Activated T-helper 1 cell treated with Interleukin-2 at 50 U/mL for 16 hours (primary cell): ENCODE measurements at regions not wholly inside any gene's neighbourhood (a gene's known extent, or its start where the extent isn't known, plus 50 kb on each side); places are given as distances from the start of the nearest gene placed in this dataset.

Experiments
- DNase-seq: peaks from one replicate; pipeline ENCODE4 v3.0.0-alpha.2; 2020; ENCODE audit warnings: low read depth

DNA sequence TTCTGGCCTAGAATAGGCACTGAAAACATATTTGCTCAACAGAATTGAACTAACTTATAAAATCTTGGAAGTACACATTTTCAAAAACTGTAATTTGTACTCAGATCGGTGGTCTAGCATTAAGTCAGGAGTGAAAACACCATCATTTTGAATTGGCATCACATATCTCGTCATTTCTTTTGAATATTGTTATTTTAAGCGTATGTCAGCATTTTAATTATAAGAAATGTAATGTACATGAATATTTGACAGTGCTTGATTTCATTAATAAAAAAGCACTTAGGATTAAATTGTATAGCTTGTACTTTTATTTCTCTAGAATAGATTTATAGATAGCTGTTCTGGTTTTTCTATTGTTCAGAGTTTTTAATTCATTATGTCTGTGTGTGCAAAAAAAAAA is 892.2 kb downstream of the BCL11B start:
- no peak for DNase-seq

DNA sequence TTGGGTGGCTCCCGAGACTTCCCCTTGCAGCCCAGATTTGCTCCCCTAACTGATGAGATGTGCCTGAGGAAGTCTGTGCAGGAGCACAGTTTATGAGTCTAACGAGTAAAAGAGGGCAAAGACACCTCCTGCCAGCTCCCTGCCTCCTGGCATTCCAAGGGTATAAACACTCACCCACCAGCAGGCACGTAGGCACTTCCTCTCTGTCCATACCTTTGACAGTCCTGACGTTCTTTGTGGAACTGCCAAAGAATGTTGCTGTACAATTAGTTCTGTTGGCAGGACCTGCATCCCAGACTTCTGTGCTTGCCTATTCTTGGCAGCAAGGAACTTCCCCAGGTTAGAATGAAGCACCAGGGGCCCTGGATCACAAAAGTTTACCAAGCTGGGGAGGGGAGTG is 889.3 kb downstream of the BCL11B start:
- no peak for DNase-seq

DNA sequence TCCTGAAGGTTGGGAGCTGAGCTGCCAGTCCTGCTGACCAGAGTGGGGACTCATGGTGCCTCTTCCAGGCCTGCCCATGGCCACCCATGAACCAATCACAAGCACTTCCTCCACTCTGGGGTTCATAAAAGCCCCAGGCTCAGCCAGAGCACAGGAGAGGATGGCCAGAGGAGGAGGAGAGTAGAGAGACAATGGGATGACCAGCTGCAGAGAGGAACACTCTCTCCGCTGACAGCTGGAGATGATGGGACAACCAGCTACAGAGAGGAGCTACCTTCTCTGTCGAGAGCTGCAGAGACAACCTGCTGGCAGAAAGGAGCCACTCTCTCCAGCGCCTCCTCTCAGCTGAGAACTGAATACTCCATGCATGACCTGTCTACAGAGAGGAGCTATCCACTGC is 886.1 kb downstream of the BCL11B start:
- DNase-seq = no peak

DNA sequence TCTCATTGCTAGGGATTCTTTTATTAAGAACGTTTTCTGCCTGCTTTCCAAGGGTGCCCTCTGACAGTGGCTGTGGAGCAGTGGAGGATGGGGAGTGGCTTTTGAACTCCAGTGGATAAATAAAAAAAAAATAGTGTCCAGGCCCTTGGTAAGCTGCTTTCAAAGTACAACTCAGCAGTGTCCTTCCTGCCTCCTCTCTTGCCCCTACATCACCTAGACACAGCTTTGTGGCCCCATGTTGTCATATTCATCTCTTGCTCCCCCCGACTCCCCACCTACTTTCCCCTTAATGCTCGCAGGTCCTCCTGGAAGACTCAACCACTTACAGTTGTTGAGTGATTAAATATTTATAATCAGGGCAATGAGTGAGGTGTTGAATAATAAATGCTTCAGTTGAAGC is 880.9 kb downstream of the BCL11B start:
- DNase-seq = no peak

DNA sequence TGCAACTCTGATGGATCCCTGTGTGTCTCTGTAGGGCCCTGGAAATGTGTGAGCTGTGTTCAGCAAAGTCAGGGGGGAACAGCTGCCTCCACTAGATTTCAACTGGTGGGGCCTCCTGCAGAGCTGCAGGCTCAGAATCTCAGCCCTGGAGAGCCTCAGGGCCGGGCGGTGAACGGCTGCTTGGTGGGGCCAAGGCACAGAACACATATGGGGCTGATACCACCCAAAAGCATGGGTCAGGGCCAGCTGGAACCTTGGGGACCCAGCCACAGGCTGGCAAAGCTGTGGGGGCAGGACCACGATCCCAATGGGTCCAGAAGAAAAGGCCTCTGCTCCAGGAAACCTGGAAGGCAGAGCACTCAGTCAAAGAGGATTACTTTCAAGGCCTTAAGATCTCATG is 878.5 kb downstream of the BCL11B start:
- DNase-seq = no peak

DNA sequence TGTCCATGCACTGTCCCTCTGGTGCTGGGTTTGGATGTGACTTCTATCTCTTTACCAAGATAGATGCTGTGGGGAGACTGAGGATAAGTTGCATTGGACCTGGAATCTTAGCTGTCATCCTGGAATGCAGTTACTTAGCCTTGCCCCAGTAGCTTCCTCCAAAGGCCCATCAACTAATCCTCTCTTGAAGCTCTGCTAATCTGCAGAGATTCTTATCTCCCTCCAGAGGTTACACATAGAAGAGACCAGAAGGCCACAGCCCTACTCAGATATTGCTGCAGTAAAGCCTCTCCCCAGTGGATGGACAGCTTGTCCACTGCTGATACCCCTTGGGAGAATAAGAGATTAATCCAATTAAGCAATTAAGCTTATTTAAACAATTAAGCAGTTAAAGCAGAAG is 867.2 kb downstream of the BCL11B start:
- DNase-seq = no peak

DNA sequence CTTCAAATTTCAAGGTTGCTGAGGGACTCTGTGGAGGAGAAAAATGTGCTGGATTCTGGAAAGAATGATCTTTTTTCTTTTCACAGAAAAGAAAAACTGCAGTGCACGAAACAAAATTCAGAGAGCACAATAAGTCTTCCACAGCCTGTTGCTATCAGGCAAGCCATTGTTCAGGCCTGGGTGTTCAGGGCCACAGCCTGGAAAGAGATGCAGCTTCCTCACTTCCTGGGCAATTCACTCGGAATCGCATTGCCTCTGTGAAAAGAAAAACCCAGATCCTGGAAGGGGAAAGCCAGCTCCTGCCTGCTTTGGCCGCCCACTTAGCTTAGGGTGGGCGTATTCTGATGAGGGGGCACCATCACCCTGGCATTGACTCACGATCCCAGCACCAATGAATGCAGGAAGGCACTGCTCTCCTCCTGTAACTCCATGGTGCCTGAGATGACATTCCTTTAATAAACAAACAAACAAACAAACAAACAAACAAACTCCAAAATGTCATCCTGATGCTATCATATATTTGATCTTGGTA is 863.9 kb downstream of the BCL11B start:
- no peak for DNase-seq

DNA sequence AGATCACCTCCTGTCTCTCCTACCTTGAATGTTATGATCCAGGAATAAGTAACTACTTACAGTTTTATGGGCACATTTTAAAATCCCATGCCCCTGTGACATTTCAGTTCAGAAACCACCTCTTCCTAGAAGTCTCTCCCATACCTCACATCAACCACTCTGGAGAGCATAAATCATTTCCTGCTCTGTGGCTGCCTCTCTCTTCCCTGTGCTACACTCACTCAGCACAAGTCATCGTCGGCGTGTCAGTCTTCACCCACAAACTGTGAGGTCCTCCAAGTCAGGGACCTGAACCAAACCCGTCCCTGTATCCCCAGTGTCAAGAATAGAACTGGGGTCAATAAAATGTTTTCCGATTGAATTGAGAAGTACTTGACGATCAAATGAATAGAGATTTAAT is 863.3 kb downstream of the BCL11B start:
- DNase-seq = no peak

DNA sequence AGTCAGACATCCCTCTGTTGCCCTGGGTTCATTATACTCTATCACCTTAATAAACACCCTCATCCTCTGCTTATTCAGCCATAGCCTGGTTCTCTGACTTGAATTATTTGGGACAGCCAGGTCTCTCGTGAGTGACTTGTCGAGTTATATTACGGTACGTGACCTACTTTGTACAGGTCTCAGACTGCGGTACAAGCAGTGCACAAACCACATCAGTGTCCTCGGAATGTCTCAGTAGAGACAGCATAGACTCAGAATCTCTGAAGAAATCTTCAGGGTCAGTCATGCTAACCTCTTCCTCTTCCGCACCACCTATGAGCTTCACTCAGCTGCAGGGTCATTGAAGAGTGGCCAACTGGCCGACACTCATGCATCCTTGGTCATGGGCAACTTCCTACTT is 860.8 kb downstream of the BCL11B start:
- no peak for DNase-seq

DNA sequence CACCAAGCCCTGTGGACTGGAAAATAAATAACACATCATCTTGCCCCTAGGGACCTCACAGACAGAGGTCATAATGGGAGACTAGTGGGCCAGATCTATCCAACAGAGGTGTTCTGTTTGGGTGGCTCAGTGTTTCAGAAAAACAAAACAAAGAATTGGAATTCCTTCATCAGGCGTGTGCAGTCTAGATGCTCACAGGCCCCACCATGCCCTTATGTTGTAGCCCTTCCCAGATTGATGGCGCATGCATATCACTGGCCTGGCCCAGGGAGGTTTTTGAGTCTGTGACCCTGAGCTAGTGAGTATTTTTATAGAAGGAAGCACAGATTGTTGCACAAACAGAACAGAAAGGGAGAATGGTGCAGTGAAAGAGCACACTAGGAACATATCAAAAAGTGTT is 859.6 kb downstream of the BCL11B start:
- DNase-seq = no peak

DNA sequence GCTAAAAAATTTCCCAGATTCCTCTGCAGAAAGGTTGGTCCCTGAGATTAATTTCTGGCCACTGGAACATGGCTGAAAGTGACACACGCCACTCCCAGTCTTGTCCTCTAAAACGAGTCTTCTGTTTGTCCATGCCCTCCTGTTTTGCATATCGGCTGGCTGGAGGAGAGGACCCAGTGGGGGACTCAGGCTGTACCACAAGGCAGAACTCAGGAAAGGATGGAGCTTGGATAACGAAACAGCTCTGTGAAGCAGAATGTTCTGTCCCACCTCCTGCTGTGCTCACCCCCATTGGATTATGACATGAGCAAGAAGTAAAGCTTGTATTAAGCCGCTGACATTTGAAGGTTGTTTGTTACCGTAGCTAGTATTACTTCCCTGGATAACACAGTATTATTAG is 856.2 kb downstream of the BCL11B start:
- DNase-seq = no peak

DNA sequence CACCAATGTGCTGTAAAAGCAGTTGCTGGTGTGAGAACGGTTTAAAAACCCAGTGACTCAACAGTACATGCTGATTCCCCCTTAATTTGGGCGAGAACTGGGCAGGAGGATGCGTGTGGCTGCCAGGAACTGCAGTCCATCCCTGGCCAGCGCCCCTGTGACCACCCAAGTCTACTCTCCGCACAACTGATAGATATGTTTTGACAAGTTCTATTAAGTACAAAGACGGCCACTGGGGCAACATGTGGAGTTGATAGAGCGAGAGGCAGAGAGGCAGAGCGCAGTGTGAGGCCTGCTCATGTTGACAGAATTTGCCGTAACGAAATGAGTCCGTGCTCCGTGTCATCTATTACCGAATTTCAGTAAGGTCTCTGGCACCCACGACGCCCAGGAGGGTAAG is 855.0 kb downstream of the BCL11B start:
- DNase-seq = no peak

DNA sequence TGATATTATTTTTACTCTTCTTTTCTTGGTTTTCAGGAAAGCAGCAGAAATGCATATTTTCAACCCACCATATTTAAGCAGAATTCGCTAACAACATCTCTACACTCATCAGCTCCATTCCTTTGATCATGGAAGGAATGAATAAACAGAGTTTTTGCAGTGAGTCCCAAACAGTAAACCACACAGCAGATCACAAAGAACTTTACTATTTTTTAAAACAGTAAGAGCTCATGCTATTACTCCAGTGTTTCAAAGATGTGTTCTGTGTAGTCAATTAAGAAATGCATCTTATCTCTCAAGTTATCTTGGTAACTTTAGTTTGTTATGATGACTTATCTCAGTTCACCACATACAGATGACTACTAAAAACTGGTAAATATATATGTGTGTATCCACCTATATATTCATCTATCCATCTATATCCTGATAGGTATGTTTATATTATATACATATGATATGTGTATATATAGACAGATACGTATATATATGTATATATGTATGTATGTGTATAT is 843.5 kb downstream of the BCL11B start:
- no peak for DNase-seq

DNA sequence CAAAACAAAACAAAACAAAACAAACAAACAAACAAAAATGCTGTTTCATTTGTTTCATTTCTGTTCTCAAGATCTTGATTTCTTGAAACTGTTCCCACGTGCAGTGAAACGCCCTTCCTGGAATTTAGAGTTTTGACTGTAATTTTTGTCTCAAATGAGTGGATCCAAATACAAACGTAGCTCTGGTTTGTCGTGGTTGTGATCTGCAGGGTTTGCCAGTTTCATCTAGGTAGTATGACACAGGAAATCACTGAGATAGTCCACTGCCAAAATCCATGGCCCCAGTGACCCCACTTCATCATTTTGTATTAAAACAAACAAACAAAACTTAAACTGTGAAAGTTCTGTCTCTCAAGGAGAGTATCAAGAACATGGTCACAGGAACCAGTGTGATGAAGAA is 838.6 kb downstream of the BCL11B start:
- DNase-seq = no peak

DNA sequence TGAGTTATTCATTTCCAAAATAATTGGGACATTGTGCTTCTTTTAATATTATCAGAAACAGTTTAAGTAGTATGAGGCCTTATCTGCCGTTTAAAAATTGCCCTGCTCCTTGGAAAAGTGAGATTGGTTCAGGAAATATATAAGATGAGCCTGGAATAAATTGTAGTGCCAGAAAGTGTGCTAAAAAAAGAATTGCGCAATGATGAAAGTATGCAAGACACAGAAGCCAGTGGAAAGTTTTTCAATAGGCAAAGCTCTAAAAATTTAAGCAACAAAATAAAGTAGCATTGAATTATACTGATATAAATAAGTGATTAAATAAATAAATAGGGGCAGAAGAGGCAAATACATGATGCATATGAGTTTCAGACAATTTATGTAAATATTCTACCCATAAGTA is 834.9 kb downstream of the BCL11B start:
- DNase-seq = no peak

DNA sequence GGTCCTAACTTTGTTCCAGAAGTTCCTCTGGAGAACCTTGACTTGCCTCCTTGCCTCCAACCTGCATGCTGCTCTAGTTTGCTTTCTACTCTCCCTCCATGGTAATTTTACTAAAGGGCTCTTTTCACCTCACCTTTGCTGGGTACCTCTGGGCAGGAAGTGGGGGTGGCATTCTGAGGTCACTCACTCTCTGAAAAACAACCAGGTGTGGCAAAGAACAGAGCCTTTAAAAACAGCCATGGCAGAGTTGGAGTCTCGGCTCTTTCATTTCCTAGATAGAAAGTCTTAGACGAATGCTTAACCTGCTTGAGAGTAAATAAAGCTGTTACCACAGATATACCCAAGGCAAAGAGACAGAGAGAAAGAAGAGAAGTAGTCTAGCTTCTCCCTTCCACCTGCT is 827.9 kb downstream of the BCL11B start:
- DNase-seq = peak; percentile 31

DNA sequence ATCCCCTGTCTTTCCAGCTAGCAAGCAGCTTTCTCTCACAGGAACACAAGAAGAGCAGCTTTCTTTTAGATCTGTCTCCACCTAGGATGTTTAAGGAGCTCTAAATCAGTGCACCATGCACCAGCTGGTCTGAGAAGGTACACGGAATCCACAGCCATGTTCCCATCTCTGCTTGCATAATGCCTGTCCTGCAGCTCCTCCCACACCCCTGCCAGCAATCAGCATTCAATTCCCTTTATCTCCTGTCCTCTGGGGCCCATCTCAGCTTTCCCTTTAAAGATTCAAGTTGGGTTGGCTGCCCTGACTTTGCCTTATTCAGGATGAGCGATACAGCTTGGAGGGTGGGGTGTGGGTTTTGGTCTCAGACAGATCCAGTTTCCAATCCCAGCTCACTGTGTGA is 826.3 kb downstream of the BCL11B start:
- no peak for DNase-seq

DNA sequence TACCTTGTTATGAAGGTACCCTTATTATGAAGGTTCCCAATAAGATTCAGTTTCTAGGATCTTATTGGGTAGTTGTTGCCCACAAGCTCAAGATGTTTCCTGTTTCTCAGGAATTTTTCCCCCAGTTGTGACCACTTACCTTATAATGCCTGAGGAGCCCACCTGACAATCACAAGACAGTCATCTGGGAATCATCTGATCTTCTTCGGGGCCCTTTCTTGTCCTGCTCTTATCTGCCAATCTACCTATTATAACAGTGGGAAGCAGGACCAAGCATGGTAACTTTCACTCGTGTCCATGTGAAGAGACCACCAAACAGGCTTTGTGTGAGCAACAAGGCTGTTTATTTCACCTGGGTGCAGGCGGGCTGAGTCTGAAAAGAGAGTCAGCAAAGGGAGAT is 825.5 kb downstream of the BCL11B start:
- no peak for DNase-seq

DNA sequence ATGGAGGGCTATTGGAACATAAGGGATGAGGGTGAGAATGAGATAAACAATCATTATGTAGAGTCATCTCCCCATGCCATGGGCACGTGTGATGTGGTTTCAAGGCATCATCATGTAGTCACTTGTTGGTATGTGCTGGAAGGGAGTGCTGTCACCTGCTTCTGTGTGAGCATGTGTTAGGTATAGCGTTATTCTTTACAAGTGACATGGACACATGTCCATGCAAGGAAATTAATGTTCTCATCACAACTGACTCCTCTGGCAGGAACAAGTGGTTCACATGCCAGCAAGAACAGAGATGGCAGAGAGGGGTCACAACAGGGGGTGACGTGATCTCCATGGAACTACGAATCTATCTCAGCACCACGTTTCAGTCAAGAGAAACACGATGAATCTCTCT is 815.8 kb downstream of the BCL11B start:
- no peak for DNase-seq

DNA sequence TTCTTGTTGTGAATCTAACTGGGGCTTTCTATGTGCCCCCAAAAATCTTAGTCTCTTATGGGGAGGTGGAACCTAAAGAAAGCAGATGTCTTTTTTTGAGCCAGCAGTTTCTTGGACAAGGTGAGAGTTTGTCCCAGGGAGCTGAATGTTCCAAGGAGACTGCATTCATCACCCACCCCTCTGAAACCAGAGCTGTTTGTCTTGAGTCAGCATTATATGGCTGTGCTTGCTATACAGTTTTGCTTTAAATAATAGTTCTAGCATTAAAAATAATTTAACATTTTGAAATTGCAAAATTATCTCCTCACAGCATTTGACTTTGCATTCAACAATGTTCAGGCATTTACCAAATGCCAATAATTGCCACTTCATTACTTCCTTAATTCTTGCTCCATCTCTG is 813.3 kb downstream of the BCL11B start:
- DNase-seq = no peak

DNA sequence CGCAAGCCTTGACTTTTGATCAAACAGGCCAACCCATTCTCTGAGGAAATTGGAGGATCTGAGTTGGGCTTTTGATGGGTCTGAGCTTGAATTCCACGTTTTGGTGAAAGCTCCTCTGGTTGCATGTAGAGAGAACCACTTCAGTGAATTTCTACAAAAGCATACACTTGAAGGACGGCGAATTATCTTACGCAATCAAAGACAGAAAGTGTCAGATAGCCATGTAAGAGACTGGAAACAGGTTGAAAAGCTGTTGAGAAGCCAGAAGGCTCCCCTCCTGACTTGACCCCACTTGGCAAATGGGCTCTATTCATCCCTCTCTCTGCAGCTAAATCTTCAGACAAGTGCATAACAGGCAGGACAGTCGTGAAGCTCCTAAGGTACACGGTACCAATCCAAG is 809.1 kb downstream of the BCL11B start:
- no peak for DNase-seq

DNA sequence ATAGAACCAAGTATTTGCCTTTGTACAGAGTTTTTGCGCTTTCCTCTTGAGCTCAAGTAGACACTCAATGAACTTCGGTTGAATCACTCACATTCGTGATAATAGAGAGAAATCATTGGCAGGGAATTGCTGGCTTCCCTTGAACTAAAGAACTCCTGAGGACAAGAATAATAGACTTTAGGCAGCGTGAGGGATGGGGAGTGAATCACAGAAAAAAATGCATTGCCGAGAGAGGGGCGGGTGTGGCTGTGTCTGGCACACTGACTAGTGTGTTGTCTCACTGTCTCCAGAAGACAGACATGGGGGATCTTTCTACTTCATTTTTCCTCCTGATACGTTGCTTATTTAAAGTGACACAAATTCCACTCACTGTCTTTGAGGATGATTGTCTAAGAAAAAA is 805.2 kb downstream of the BCL11B start:
- DNase-seq = no peak

DNA sequence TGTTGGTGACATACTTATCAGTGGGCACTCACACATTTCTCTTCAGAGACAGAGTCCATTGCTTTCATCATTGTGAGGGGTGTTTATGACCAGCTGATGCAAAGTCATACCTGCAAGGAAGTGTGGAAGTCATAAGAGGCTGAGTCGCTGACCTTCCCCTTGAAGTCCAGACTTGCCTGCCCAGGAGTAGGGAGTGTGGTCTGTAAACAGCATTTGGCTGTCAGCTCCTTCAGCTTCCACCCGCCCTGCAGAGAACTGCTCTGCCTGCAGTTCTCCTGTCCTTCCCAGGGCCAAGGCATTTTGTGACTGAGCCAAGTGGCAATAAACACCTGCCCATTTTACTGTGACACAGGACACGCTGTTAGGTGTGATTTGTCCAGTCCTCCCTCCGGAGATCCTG is 801.3 kb downstream of the BCL11B start:
- no peak for DNase-seq

DNA sequence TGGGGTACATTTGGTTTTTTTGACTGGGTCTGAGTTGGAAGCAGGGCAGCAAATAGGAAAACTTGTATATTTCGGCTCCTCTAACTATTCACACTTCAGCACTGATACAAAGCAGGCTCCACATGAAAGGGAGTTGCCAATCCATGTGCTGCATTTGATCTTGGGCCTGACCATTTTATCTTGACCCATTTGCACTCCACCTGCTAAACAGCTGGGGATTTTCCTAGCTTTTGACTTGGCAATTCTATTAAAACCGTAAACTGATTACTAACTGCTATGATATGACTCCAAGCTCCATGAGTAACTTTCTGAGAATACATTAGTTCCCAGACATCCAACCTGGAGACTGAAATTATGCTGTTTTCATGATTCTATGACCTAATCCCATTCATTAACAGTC is 797.1 kb downstream of the BCL11B start:
- DNase-seq = no peak

DNA sequence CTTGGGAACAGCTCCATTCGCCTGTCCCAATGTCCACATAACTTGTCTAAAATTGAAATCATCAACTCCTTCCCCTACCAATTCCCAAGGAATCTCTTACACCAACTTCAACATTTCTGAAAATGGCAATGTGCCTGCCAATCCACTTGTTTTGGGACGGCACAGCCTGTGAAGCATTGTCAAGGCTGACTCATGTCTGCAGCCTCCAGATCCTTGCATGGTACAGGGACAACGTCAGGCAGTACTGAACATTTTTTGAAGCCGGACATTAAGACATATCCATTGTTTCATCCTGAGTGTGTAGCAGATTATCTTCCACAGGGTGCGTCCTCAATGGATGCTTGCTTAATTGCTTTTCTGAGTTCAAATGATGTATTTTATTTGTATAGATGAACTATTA is 794.1 kb downstream of the BCL11B start:
- no peak for DNase-seq
